HEK293T (cell line): ENCODE measurements at regions not wholly inside any gene's neighbourhood (a gene's known extent, or its start where the extent isn't known, plus 50 kb on each side); places are given as distances from the start of the nearest gene placed in this dataset.

Experiments
- ELF4 ChIP-seq: fragments of 450-650 bp; IDR thresholded peaks from 2 replicates; pipeline ENCODE4 v1.6.1; 2017; ENCODE audit warnings: antibody characterized with exemption
- FOXM1 ChIP-seq: fragments of 450-650 bp; IDR thresholded peaks from 2 replicates; pipeline ENCODE4 v1.6.1; 2017; ENCODE audit warnings: mild to moderate bottlenecking, borderline replicate concordance
- HDGF ChIP-seq: fragments of 450-650 bp; IDR thresholded peaks from 2 replicates; pipeline ENCODE4 v1.6.1; 2017; ENCODE audit warnings: antibody characterized with exemption, borderline replicate concordance
- L3MBTL2 ChIP-seq: fragments of 450-650 bp; conservative IDR thresholded peaks from 2 replicates; pipeline ENCODE4 v1.6.1; 2016; ENCODE audit warnings: mild to moderate bottlenecking
- SP1 ChIP-seq: fragments of 450-650 bp; IDR thresholded peaks from 2 replicates; pipeline ENCODE4 v1.6.1; 2017
- TARDBP ChIP-seq: fragments of 450-650 bp; IDR thresholded peaks from 2 replicates; pipeline ENCODE4 v1.6.1; 2016
- TF ChIP-seq, protein P1 (sequence below): fragments of 450-650 bp; IDR thresholded peaks from 2 replicates; pipeline ENCODE4 v1.6.1; 2016

DNA sequence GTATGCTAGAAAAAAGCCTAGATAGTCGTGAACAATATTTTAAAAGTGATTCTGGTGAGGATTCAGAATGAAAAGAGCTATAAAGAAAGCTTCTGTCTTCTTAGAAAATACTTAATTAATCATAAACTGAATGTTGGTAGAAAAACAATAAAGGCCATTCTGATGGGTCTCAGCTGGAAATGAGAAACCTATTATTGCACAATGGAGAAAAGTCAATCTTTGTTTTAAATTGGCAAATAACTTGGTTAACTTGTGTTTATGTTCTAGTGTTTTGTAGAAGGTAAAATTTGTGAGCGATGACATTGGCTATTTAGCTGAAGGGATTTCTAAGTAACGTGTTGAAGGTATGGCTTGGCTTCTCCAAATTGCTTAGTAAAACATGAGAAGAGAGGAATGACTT, 74.1 kb upstream of the TMED7 start:
- TF ChIP-seq TARDBP (no peak), FOXM1 (no peak), L3MBTL2 (no peak), HDGF (no peak), ELF4 (no peak), SP1 (no peak)
- TF ChIP-seq, protein P1, sequence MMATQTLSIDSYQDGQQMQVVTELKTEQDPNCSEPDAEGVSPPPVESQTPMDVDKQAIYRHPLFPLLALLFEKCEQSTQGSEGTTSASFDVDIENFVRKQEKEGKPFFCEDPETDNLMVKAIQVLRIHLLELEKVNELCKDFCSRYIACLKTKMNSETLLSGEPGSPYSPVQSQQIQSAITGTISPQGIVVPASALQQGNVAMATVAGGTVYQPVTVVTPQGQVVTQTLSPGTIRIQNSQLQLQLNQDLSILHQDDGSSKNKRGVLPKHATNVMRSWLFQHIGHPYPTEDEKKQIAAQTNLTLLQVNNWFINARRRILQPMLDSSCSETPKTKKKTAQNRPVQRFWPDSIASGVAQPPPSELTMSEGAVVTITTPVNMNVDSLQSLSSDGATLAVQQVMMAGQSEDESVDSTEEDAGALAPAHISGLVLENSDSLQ = no peak
